ENCODE measurements at regions not wholly inside any gene's neighbourhood (a gene's known extent, or its start where the extent isn't known, plus 50 kb on each side); places are given as distances from the start of the nearest gene placed in this dataset.

DNA sequence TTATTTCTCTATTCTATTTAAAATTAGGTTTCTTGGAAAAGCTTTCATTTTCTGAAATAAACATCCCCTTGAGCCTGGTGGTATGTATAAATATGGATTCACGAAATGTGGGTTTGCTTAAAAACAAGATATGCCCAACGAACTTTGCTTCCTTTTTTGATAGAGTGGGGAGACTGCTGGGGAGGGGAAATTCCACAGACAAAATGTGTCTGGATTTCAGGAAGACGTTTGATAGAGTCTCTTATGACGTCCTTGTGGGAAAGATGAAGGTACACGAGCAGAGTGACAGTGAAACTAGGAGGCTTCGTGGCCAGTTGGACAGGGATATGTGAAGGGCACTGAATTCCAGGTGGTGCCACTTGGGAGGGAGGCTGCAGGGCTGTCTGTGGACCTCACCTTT is 84.5 kb upstream of the RPS23 start:
- TF ChIP-seq, protein P1, sequence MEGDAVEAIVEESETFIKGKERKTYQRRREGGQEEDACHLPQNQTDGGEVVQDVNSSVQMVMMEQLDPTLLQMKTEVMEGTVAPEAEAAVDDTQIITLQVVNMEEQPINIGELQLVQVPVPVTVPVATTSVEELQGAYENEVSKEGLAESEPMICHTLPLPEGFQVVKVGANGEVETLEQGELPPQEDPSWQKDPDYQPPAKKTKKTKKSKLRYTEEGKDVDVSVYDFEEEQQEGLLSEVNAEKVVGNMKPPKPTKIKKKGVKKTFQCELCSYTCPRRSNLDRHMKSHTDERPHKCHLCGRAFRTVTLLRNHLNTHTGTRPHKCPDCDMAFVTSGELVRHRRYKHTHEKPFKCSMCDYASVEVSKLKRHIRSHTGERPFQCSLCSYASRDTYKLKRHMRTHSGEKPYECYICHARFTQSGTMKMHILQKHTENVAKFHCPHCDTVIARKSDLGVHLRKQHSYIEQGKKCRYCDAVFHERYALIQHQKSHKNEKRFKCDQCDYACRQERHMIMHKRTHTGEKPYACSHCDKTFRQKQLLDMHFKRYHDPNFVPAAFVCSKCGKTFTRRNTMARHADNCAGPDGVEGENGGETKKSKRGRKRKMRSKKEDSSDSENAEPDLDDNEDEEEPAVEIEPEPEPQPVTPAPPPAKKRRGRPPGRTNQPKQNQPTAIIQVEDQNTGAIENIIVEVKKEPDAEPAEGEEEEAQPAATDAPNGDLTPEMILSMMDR (IDR thresholded peaks at IDR 0.05; ENCODE audit: low read depth, low read length, missing control alignments) = no peak
- DNase-seq (ENCODE audit: low read depth) = no peak
- H3K4me3 ChIP-seq (ENCODE audit: low read depth, low read length) = no peak overlapping the region

- DNase-seq (ENCODE audit: low read depth) = no peak
- H3K4me3 ChIP-seq (ENCODE audit: low read depth, low read length) = no peak overlapping the region
- TF ChIP-seq, protein P1 (IDR thresholded peaks at IDR 0.05; ENCODE audit: low read depth, low read length, missing control alignments) = no peak
These were observed 81.9 kb upstream of the RPS23 start for GRCh38 chr5:82360022-82360421.

GRCh38 chr5:82359272-82359671 is 81.1 kb upstream of the RPS23 start:
- DNase-seq (ENCODE audit: low read depth) = no peak
- TF ChIP-seq, protein P1 (IDR thresholded peaks at IDR 0.05; ENCODE audit: low read depth, low read length, missing control alignments) = no peak

DNA sequence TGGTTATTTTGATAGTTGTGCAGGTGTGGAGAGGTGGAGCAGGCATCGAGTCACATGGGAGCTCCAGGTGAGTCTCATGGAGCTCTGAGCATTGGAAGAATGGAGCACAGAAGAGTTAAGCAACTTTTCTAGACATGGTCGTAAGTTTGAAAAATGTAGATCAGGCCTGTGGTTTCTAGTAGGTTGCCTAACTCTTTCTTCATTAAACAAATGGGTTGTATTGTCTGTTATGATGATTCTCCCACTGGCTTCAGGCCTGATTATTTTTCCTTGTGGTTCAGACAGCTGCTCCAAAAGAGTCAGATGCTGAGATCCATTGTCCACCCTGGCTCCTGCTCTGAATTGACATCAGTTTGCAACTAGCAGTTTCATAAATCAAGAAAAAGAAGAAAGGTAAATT is 80.3 kb upstream of the RPS23 start:
- no peak overlapping the region for H3K4me3 ChIP-seq (ENCODE audit: low read depth, low read length)
- DNase-seq (ENCODE audit: low read depth) = no peak
- TF ChIP-seq, protein P1 (IDR thresholded peaks at IDR 0.05; ENCODE audit: low read depth, low read length, missing control alignments) = no peak

More at GRCh38 chr5:82359272-82359671, 81.1 kb upstream of the RPS23 start:
- no peak overlapping the region for H3K4me3 ChIP-seq (ENCODE audit: low read depth, low read length)

DNA sequence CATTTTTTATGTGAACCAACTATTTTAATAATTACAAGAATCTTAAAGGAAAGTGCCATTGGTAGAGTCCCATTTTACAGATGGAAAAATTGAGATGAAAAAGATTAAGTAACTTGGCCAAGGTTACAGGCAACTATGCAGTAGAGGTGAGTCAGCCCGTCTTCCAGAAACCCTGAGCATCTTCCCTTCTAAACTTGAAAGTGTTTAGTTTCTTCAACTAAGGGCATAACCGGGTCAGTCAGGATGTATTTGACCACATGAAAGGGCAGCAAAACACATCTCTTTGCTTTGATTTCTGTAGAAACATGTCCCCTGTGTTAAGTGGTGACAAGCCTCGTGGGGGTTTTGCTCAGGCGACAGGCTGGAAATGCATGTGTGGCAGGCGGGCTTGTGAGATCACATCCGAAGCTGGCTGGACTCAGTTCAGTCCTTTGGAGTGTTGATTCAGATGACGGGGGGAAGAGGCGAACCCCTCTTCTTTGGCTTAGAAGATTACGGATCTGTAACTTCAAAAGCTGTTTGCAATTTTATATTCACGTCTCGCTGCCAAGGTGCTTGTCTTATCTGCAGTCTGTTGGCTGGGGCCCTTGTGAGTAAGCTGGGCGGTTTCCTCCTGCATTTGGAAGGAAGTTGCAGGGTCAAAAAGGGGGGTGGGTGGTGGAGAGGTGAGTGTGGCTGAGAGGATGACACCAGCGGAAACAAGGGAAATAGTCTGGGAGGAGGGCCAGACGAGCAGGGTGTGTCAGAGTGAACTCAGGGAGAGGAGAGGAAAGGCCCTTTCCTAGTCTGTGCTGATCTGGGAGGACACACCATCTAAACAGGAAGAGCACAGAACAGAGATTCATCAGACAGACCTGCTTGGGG is 78.9 kb upstream of the RPS23 start:
- DNase-seq (ENCODE audit: low read depth) = no peak
- no peak overlapping the region for H3K4me3 ChIP-seq (ENCODE audit: low read depth, low read length)
- TF ChIP-seq, protein P1 (IDR thresholded peaks at IDR 0.05; ENCODE audit: low read depth, low read length, missing control alignments) = no peak

- H3K4me3 ChIP-seq (ENCODE audit: low read depth, low read length) = no peak overlapping the region
- no peak for DNase-seq (ENCODE audit: low read depth)
- TF ChIP-seq, protein P1 (IDR thresholded peaks at IDR 0.05; ENCODE audit: low read depth, low read length, missing control alignments) = no peak
These were observed 77.9 kb upstream of the RPS23 start for GRCh38 chr5:82356021-82356420.

GRCh38 chr5:82355496-82355895 is 77.3 kb upstream of the RPS23 start:
- H3K4me3 ChIP-seq (ENCODE audit: low read depth, low read length) = no peak overlapping the region
- TF ChIP-seq, protein P1 (IDR thresholded peaks at IDR 0.05; ENCODE audit: low read depth, low read length, missing control alignments) = no peak
- no peak for DNase-seq (ENCODE audit: low read depth)

All from GM12864 (cell line).